ENCODE measurements at regions not wholly inside any gene's neighbourhood (a gene's known extent, or its start where the extent isn't known, plus 50 kb on each side); places are given as distances from the start of the nearest gene placed in this dataset.

- TF ChIP-seq CTCF (IDR thresholded peaks at IDR 0.05), result no peak
- TF ChIP-seq EZH2 (IDR thresholded peaks at IDR 0.05), result no peak
These were observed 347.2 kb upstream of the B3GAT1 start for GRCh38 chr11:134759274-134759673.
